Cardiac fibroblast (primary cell): ENCODE measurements at regions not wholly inside any gene's neighbourhood (a gene's known extent, or its start where the extent isn't known, plus 50 kb on each side); places are given as distances from the start of the nearest gene placed in this dataset.

Source experiments
- DNase-seq, 2 donors: peaks; one replicate each; pipeline versions ENCODE4 v3.0.0 to v3.0.0-alpha.2; 2010; ENCODE audit warnings: low read depth in 2 of 2
- H3K4me3 ChIP-seq, 2 donors: replicated peaks in 1 of 2; 1 replicate in 1 of 2; 2 replicates in 1 of 2; pipeline ENCODE4 v1.5.1; 2011; ENCODE audit warnings: low read depth in 2 of 2, low read length in 2 of 2, mild to moderate bottlenecking in 2 of 2, moderate library complexity in 1 of 2
- TF ChIP-seq, protein P1 (sequence below): IDR thresholded peaks from one replicate; pipeline ENCODE4 v1.5.1; 2011; ENCODE audit warnings: low read depth, mild to moderate bottlenecking, low read length, inconsistent platforms

DNA sequence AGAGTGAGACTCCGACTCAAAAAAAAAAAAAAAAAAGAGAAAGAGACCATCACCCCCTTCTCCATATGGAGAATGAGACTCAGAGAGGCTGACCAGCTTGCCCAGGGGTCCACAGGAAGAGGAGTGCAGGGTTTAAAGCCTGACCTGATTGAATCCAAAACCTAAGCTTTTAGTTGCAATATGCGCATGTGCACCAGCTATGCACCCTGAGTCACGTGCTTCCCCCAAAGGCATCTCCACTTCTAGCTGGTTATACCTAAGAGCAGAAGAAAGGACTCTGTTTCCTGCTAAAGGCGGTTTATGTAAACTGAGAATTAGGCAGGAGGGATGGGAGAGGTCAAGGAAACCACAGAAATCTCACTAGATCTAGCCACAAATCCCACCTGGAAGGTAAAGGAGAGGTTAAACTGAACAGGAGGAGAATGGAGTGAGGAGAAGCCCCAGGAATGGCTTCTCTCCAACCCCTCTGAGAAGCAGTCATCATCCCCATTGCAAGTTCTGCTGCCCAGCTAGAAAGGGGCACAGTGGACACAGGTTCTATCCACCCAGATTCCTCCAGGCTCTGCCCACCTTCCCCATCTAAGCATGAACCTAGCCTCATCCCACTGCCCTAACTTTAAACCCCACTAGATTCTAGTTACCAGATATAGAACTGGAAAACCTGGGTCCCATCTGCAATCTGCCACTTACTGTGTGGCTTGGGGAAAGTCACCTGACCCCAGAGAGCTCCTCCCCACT lies 171.3 kb downstream of the ACTL7B start:
- DNase-seq, result no peak
- H3K4me3 ChIP-seq, result no peak overlapping the region
- TF ChIP-seq, protein P1, sequence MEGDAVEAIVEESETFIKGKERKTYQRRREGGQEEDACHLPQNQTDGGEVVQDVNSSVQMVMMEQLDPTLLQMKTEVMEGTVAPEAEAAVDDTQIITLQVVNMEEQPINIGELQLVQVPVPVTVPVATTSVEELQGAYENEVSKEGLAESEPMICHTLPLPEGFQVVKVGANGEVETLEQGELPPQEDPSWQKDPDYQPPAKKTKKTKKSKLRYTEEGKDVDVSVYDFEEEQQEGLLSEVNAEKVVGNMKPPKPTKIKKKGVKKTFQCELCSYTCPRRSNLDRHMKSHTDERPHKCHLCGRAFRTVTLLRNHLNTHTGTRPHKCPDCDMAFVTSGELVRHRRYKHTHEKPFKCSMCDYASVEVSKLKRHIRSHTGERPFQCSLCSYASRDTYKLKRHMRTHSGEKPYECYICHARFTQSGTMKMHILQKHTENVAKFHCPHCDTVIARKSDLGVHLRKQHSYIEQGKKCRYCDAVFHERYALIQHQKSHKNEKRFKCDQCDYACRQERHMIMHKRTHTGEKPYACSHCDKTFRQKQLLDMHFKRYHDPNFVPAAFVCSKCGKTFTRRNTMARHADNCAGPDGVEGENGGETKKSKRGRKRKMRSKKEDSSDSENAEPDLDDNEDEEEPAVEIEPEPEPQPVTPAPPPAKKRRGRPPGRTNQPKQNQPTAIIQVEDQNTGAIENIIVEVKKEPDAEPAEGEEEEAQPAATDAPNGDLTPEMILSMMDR, result no peak

DNA sequence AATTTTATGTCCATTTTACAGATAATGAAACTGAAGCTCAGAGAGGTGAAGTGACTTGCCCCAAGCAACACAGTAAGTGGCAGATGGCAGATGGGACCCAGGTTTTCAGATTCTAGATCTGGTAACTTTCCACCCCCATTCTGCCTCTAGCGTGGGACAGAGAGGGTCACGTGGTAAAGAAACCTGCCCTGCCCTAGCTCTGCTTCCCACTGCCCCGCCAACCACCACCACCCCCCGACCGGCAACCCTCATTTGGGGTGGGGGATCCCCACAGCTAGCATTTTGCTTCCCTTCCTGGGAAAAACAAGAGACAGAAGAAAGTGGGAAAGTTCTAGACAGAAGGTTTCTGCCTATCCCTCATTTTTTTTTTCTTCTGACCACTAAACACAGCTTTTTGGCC lies 172.5 kb downstream of the ACTL7B start:
- TF ChIP-seq, protein P1, result no peak
- DNase-seq, result no peak
- H3K4me3 ChIP-seq, result no peak overlapping the region

DNA sequence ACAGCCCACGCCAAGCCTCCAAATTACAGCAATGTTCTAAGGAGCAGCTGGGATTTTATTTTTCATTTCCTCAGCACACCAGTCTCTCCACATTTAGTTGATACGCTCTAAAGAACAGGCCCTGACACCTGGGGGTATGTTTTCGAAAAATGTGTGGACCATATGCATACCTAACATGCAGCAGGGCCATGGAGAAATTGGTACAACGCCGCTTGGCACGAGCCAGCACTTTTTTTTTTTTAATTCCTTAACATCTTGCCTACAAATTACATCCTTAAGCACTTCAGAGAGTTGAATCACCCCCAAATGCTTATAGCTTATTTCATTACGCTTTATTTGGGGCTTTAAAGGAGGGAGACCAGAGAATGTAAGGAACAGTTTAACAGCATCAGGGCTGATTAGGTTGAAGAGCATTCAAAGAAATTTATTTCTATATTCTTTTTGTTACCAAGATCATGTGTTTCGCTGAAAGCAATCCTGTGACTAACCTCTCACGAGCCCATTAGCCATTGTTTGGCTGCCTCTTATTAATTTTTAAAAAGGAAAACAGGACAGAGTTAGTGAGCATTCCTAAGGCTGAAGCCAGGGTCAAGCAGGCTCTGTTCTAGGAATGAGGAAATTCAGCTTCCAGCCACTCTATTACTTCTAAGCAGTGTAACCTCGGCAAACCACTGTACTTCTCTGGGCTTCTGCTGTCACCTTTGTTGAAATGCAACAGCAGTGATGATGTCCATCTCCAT lies 173.8 kb downstream of the ACTL7B start:
- no peak for DNase-seq
- TF ChIP-seq, protein P1, result no peak
- no peak overlapping the region for H3K4me3 ChIP-seq

DNA sequence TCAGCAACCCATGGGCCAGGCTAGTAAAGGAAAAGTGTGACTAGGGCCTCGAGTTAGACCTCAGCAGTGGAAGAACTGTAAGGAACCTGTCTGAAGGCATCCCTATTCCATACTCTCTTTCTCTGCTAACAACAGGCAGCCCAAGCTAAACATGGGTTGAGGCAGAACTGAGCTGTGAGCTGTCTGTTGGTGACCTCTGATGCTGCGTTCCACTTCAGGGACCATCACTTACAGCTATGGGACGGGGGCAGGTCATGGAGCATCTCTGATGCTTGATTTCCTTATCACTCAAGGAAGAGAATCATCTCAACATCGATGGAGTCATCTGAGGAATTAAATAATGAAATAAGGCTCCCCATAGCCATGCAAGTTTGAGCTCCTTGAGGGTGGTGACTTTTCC lies 174.8 kb downstream of the ACTL7B start:
- TF ChIP-seq, protein P1, result no peak
- no peak for DNase-seq
- no peak overlapping the region for H3K4me3 ChIP-seq

DNA sequence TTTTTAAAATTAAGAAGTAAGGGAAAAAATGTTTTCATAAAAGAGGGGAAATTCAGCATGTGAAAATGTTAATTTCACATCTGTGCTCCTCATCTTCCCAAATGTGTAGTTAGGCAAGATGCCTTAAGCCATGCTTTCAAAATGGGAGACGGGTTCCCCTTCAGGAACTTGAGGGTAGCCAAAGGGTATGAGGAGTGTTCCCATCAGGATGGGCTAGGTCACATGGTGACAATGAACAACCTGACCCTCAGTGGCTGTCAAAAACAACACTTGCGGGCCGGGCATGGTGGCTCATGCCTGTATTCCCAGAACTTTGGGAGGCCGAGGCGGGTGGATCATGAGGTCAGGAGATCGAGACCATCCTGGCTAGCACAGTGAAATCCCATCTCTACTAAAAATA lies 178.0 kb downstream of the ACTL7B start:
- DNase-seq, result no peak
- H3K4me3 ChIP-seq, result no peak overlapping the region
- TF ChIP-seq, protein P1, result no peak

DNA sequence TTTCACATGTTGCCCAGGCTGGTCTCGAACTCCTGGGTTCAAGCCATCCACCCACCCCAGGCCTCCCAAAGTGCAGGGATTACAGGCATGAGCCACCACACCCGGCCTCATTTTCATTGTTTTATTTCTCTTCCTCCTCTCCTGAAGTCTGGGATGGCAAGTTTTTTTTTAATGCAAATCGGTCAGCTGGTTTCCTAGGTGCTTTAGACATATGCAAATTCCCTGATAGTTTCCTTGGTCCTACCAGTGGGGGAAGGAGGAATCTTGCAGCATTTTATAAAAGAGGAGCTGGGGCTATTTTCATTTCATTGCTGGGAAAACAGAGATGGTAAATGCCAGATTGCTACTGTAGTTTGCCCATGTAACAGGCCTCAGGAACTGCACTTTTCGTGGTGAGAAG lies 179.4 kb downstream of the ACTL7B start:
- TF ChIP-seq, protein P1, result no peak
- DNase-seq, result no peak
- no peak overlapping the region for H3K4me3 ChIP-seq
